HG03196 (cell line): ENCODE measurements at regions not wholly inside any gene's neighbourhood (a gene's known extent, or its start where the extent isn't known, plus 50 kb on each side); places are given as distances from the start of the nearest gene placed in this dataset.

Source experiments
- ATAC-seq: cut with Tn5 transposase; IDR thresholded peaks from one replicate; pipeline ENCODE4 v1.9.1; 2021; ENCODE audit not compliant: unreplicated experiment

DNA sequence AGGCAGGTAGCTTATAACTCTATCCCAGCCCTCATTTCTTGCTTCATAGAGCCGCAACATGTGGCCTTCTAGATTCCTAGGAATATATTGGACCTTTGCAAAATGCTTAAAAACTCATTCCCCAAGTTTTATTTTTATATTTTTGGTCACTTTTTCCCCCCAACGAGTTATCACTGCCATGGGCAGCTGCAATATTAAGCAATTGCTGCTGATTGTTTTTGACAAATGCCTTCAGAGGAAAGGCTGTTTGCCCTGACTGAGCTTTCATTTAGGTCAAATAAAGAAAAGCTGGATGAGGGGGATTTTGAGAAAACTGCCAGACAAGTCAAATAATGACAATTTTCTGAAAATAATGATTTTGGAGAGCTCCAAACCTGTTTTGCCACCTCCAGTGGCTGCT lies 976.9 kb upstream of the MBL2 start:
- ATAC-seq: no peak

DNA sequence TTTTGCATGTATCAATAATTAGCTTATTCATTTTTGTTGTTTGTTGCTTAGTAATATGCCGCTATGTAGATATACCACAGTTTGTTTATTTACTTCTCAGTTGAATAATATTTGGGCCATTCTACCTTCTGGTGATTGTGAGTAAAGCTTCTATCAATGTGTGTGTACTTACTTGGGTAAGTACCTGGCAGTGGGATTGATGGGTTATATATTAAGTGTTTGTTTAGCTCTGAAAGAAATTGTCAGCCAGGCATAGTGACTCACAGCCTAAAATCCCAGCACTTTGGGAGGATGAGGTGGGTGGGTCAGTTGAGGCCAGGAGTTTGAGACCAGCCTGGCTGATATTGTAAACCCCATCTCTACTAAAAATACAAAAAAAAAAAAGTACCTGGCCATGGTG lies 975.7 kb upstream of the MBL2 start:
- ATAC-seq: no peak

DNA sequence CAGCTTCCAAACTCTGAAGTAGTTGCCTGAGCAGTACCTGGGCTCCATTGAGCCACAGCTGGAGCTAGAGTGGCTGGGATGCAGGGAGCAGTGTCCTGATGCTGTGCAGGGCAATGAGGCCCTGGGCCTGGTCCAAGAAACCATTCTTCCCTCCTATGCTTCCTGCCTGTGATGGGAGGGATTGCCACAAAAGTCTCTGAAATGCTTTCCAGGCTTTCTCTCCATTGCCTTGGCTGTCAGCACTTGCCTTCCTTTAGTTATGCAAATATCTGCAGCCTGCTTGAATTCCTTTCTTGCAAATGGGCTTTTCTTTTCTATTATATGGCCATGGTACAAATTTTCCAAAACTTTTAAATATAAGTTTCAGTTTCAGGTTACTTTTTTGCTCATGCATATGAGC lies 972.2 kb upstream of the MBL2 start:
- no peak for ATAC-seq

DNA sequence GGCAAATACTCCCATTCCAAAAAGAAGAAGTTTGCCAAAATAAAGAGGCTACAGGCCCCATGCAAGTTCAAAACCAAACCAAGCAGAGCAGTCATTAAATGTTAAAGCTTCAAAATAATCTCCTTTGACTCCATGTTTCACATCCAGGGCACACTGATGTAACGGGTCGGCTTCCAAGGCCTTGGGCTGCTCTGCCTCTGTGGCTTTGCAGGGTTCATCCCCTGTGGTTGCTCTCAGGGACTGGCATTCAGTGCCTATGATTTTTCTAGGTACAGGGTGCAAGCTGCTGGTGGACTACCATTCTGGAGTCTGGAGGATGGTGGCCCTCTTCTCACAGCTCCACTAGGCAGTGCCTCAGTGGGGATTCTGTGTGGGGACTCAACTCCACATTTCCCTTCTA lies 971.6 kb upstream of the MBL2 start:
- ATAC-seq: no peak

DNA sequence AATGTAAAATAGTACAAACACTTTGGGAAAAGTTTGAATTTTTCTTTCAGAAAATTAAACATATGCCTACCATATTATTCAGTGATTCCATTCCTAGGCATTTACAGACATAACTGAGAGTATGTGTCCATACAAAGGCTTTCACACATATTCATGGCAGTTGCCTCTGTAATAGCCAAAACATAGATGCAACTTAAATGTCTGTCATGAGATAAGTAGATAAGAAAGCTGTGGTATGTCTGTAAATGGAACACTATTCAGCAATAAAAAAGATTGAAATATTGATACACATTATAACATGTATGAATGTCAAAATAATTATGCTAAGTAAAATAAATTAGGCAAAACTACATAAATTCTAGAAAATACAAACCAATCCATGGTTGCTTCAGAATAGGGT lies 964.5 kb upstream of the MBL2 start:
- no peak for ATAC-seq

DNA sequence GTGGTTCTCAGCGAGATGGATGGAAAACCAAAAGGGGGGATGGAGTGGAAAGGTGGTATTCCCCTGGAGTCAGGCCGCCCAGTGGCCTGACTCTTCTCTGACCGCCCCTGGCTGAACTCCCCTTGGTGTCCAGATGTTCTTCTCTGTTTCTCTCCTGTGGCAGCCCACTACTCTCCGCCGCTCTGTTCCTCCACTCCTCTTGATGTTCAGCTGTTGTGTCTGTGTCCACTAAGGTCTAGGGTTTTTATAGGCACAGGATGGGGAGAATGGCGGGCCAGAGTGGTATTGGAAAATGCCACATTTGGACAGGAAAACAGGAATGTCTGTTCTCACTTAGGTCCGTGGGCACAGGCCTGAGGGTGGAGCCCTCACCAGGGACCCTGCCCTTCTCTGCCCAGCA lies 954.3 kb upstream of the MBL2 start:
- no peak for ATAC-seq

DNA sequence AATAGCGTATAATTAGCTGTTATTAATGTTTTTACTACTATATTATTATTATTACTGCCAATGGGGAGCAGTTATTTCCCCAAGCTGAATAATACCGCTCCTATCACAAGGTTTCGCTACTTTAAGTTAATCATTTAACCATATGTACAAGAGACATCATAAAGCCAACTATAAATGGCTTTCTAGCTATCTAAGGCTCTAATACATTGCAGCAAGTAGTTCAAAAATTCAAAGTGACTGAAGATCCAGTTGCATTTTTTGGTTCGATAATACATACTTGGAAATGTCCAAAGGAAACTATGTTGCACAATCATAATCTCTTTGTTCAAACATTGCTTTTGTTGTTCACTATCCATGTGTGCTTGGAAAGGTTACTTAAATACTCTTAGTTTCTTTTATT lies 952.0 kb upstream of the MBL2 start:
- ATAC-seq: no peak

DNA sequence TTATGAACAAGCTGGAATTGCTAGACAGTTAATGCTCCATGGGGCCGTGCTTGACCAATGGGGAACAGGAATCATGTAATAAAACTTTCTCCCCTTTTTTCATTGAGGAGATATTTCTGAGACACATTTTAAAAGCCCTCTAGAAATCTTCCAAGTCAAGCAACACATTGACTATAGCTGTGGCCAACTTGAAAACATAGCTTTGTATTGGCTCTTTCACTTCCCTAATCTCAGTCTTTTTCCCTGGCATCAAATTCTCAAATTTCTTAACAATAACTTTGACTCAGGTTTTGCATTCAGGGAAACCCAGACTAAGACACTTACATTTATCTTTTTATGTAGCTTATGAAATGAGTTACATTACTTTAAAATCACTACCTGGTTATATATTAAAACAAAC lies 947.1 kb upstream of the MBL2 start:
- ATAC-seq: no peak

DNA sequence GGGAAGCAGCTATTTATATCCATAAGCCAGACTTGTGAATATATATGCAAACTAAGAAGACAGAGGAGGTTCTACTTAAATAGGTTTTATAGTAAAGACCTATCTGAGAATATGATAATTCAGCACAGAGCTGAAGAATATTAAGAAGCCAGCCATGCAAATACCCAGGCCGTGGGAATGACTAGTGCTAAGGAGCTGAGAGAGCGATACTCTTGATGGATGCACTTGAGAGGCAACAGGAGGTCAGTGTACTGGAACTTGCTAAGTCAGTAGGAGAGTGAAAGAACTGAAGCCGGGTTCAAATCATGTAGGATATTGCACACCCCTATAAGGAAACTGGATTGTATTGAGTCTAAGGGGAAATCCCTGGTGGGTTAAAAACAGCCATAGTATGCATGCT lies 943.6 kb upstream of the MBL2 start:
- no peak for ATAC-seq

DNA sequence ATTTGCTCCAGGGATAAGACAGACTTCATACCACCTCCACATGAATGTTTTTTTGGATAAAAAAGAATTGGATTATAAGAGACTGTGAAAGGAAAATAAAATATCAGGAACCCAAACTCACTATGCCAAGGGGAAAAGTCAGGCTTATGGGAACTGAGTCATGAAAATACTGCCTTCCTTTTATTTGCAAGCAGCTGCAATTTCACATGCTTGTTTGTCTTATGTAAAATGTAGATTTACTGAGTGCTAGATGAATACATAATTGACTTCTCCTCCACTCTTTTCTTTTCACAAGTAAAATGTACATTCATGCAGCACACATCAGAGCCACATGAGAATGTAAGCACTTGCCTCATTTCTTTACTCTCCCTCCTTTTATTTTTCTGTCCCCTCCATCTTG lies 940.8 kb upstream of the MBL2 start:
- ATAC-seq: no peak

DNA sequence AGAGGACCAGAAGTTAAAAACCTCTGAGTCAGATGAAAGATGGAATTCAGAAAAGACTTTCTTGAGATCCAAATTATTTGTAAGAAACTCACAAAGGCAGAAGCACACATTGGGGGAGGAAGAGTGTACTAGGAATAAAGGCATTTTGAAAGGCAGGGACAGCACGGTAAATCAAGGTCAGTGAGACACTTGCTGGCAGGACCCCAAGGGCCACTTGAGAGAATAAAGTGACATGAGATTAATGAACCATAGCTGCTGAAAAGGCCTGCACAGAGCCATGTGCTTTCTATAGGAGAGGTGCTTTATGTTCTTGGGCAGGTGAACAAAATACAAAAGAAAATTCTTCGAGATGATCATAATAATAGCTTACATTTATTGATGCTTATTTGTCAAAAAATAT lies 929.9 kb upstream of the MBL2 start:
- no peak for ATAC-seq

DNA sequence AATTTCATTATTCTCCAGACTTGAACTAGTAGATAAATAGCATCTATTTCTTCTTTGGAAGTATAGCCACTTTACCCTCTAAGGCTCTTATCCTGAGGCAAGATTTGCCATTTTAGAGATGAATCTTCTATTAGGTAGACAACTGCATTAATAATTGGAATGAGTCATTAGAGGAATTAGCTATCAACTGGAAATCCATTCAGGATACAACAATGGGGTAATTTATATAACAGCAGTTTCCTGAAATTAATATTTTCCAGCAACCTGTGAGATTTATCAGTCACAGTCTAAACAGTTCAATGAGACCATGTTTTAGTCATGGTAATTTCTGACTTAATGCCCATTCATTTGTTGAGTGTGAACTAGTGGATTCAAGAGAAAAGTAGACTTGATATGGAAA lies 928.6 kb upstream of the MBL2 start:
- ATAC-seq: no peak

DNA sequence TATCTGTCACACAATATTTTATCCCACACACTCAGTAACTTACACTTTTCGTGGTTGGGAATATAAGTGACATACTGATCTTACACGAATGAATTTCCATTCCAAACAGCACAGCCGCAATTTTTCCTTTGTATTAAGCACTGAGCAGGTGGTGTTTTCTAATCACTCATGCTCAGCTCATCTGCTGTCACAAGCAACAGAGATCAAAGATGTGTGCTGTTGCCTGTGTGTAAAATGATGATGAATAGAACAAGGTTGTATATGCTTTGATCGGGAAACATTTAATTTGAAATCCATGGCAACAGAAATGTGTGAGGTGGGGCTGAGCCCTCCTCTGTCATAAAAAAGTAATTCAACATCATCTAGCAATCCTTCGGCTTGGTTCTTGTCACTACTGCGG lies 927.7 kb upstream of the MBL2 start:
- no peak for ATAC-seq

DNA sequence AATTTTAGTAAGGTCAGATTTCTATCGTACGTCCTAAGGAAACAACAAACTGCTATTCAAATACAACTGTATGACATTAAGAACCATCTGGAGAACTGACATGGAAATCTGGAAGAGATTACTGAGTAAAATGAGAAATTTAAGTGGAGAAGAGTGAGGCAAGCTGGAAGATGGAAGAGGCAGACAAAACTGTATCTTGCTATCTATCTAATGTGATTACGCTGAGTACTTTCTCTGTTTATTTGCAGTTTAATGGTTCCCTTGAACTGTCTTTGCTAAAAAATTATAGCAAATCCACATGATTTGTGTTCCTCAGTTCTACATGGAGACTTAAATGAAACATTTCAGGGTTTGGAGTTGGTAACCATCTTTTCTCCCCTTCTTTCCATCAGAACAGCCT lies 927.1 kb upstream of the MBL2 start:
- ATAC-seq: no peak

DNA sequence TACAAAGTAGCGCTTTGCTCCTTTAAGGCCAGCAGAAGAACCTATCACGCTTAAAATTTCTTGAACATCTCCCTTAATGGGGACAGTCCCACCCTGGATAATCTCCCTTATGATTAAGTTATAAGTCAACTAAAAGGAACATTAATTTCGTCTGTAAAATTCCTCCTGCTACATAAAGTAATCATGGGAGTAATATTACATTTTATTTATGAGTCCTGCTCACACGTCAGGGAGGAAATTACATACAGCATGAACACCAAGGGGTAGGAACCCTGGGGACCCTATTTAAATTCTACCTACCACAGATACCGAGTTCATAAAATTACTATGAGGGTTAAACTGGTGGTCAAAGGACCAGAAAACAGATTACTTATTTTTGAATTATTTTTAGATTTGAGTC lies 926.6 kb upstream of the MBL2 start:
- ATAC-seq: no peak

DNA sequence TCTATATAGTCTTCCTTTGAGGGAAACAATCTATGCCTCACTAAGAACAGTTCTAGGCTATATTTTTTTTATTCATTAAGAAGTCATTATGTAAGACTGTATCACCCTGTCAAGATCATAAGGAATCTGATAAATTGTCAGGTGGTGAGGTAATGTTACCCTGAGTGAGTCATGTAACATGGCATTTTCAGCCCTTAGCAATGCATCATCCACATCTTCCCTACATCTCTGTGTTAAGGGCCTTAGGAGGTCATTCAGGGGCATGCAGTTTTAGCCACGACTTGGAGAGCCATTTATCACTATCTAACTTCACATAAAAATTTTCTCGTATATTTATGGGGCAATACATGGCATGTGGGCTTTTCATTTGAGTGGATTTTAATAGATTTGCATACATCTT lies 924.5 kb upstream of the MBL2 start:
- no peak for ATAC-seq

DNA sequence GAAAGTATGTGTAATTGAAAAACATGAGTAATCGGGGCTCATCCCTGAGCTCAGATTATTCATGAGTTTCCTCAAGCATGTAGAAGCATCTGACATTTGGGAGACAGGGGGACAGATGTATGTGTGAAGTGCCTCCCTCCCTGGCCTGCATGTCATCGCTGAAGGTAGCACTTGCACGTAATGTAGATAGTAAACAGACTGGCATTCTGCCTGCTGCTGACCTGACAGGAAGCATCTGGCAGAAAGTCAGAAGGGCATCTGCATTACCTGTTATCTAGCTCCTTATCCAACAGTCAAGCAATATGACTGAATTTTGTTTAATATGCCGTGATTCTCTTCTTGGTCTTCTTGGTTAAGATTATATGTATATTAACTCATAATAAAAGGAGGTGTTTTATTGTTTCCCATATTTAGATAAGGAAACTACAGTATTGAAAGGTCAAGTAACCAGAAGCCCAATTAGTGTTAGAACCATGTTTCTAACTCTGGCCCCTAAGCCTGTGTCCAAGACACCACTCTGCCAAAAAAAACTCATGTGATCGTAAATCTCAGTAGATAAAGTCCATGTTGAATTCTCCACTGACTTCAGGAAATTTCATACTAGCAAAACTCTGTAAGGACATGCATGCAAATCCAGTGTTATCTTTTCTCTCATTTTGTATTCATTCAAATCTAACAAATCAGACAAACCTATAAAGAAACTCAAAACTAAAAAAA lies 918.1 kb upstream of the MBL2 start:
- no peak for ATAC-seq

DNA sequence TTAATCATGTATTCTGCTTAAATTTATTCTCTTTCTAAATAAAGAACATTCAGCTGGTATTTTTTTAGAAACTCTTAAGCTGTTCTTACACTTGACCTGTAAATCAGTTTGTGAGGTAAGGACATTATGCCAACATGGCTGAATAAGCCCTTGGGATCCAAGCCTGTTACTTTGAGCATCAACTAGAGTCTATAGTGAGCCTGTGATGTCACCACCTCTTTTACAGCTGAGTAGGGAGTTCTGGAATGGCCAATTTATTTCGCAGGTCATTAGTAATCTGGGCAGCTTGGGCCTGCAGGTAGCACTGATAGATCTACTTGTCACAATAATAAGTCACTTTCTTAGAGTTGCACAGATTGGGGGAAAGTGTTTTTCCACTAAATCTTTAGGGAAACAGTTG lies 915.2 kb upstream of the MBL2 start:
- ATAC-seq: no peak

DNA sequence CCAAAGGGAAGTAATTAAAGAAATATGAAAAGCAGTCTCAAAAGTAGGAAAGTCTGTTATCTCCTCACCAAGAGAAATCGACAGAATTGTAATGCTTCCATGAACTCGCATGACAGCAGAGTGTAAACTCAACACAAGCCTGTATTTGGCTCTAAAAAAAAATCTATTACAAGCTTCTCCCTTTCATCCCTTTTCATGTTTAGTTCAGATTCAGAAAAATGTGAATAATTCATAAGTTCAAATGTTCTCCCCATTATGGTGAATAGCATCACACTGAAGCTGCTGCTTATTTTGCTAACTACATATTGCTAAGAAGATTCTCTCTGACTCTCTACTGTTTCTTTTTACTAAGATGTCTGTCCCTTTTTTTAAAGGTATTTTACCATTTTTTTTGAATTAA lies 910.3 kb upstream of the MBL2 start:
- no peak for ATAC-seq

DNA sequence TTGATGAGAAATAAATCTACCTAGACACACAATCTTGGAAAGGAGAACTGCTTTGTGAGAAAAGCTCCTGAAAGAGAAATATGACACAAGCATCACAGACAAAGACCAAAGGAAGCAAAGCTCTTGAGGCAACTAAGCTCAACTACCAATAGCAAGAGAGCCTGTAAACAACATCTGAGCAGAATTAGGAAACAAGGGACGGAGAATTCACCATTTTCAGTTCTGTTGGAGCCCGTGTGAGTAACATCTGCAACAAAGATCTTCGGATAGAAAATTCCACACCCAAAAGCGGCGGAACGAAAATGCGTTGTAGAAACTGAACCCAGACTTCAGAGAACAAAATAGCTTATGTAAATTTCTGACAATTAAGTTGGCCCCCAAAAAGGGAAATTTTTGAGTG lies 909.9 kb upstream of the MBL2 start:
- no peak for ATAC-seq

DNA sequence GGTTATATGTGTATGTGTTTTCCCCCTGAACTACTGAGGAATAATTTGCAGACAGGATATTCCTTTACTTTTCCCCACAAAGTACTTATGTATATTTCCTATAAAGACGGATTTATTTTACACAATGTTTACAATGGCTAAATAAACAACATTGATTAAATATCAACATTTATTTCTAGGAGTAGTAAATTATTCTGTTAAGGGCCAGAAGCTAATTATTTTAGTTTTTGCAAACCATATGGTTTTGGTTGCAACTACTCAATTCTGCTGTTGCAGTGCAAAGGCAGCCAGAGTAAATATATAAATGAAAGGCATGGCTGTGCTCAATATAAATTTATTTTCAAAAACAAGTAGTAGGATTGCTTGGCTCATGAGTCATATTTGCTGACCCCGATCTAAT lies 907.1 kb upstream of the MBL2 start:
- ATAC-seq: no peak

DNA sequence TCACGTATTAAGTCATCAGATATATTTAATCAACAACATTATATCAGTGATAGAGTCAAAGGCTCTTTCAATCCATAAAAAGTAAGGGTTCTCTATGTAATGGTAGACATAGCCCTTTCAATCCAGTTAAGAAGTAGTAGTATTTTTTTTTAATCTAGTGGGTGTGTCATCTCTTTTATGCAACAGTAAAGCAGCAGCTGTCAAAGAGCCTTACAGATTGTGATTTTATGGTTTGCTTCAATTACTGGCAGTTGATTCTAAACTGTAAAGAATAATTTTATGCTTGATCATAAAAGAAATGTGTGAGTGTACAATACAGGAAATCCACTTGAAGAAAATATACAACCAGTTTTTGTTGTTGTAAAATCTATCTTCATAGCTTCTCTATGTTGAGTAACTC lies 902.6 kb upstream of the MBL2 start:
- ATAC-seq: no peak

DNA sequence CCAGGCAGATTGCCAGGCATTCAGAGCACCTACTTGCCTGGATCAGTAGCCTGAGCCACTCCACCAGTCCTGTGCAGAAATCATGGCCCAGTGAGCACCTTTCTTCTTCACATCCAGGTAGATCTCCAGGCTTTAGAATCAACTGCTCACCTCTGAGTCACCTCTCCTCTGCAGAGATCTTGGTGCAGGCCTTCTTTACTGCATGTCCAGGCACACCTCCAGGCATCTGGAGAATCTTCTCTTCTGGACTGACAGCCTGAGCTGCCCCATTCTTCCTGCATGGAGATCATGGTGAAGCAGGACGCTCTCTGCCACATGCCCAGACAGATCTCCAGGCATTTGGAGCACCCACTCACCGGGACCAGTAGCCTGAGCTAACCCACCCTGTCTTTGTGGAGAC lies 894.5 kb upstream of the MBL2 start:
- ATAC-seq: no peak
